Peyer's patch (tissue), 4 donors: ENCODE measurements at regions not wholly inside any gene's neighbourhood (a gene's known extent, or its start where the extent isn't known, plus 50 kb on each side); places are given as distances from the start of the nearest gene placed in this dataset.

Experiments
- POLR2A ChIP-seq, 2 donors: fragments of 450-650 bp; IDR thresholded peaks; one replicate each; pipeline ENCODE4 v1.5.1; 2017; ENCODE audit warnings: antibody characterized with exemption in 2 of 2, mild to moderate bottlenecking in 2 of 2, moderate library complexity in 2 of 2
- TF ChIP-seq, protein P1 (sequence below), 6 experiments: fragments of 450-650 bp in 4 of 6; fragments of 200-600 bp in 2 of 6; sonication (generic) in 1 of 6; IDR thresholded peaks; one replicate each; pipeline ENCODE4 v1.5.1; 2017 to 2019; ENCODE audit warnings: antibody characterized with exemption in 6 of 6, mild to moderate bottlenecking in 3 of 6, moderate library complexity in 1 of 6

DNA sequence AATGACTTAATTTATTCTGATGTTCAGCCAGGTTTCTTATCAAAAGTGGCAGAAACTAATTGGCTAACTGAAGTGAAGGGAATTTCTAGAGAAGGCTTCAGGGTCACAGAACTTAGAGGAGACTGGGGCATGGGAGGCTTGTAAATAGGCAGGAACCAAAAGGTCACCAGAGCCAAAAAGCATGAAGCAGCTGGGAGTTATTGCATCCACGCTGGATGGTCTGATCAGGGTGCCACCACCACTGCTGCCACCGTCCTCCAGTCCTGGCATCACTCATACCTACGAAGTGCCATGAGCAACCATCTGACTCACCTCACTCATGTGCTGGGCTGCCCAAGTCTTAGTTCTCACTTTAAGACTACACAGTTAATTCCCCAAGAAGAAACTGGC lies 82.5 kb upstream of the DPH5 start:
- TF ChIP-seq, protein P1, sequence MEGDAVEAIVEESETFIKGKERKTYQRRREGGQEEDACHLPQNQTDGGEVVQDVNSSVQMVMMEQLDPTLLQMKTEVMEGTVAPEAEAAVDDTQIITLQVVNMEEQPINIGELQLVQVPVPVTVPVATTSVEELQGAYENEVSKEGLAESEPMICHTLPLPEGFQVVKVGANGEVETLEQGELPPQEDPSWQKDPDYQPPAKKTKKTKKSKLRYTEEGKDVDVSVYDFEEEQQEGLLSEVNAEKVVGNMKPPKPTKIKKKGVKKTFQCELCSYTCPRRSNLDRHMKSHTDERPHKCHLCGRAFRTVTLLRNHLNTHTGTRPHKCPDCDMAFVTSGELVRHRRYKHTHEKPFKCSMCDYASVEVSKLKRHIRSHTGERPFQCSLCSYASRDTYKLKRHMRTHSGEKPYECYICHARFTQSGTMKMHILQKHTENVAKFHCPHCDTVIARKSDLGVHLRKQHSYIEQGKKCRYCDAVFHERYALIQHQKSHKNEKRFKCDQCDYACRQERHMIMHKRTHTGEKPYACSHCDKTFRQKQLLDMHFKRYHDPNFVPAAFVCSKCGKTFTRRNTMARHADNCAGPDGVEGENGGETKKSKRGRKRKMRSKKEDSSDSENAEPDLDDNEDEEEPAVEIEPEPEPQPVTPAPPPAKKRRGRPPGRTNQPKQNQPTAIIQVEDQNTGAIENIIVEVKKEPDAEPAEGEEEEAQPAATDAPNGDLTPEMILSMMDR (IDR thresholded peaks at IDR 0.05), result no peak
- no peak for TF ChIP-seq POLR2A (IDR thresholded peaks at IDR 0.05)
